Cardiac muscle cell (in vitro differentiated cells and primary cell): ENCODE measurements at regions not wholly inside any gene's neighbourhood (a gene's known extent, or its start where the extent isn't known, plus 50 kb on each side); places are given as distances from the start of the nearest gene placed in this dataset.
"Not testable (repeated sequence)": the region's sequence is repeated elsewhere in the genome, so short reads cannot be mapped to it uniquely, and the experiment has no call there.

Experiments
- DNase-seq, 2 donors: peaks; one replicate each; pipeline versions ENCODE4 v3.0.0 to v3.0.0-alpha.2; 2010 to 2017; ENCODE audit warnings: low read depth in 1 of 2, low spot score in 1 of 2
- H3K27ac ChIP-seq: fragments of 200-600 bp; sonication (generic); 2 replicates; pipeline ENCODE4 v1.5.1; 2016
- H3K27me3 ChIP-seq: fragments of 200-600 bp; sonication (generic); 2 replicates; pipeline ENCODE4 v1.6.0; 2016; ENCODE audit warnings: control low read depth
- H3K36me3 ChIP-seq: fragments of 200-600 bp; sonication (generic); 2 replicates; pipeline ENCODE4 v1.5.1; 2016; ENCODE audit warnings: control low read depth
- H3K4me1 ChIP-seq: fragments of 200-600 bp; sonication (generic); 2 replicates; pipeline ENCODE4 v1.8.1; 2017; ENCODE audit warnings: low read depth, mild to moderate bottlenecking, mixed run types
- H3K4me3 ChIP-seq: fragments of 200-600 bp; sonication (generic); 2 replicates; pipeline ENCODE4 v1.5.1; 2016; ENCODE audit warnings: mild to moderate bottlenecking
- H3K9me3 ChIP-seq: fragments of 200-600 bp; sonication (generic); 2 replicates; pipeline ENCODE4 v1.5.1; 2017; ENCODE audit warnings: low read depth, mild to moderate bottlenecking, control low read depth
- TF ChIP-seq, protein P1 (sequence below): IDR thresholded peaks from 2 replicates; pipeline ENCODE4 v1.5.1; 2012; ENCODE audit warnings: low read depth, mild to moderate bottlenecking, low read length

DNA sequence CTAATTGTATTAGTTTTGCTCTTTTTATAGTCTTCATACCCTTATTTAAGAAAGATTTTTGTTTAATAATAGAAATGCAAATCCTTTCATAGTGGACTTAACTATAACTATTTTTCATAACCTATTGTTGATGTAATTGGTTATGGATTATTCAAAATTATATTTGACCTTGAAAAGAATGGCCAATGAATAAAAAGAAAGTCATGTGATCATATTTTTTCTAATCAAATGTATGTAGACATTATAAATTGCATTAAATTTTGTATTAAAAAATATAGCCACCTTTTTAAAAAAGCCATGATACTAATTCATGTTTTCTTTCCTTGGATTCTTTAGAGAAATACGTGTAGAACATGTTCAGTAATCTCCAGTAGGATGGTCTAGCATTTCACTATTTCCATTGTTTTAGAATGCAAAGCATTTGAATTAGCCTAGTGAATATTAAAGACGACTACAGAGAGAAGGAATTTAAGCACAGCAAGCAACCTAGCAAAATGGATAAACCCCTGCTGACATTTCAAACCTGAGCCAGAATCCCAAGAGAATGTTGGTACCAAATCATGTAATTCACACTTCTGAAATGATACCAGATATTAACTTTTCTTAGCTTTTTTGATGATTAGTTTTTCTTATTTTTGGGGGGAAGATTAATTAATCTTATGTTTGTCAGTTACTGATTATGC lies 1297.4 kb upstream of the MIR17HG start:
- Histone ChIP-seq H3K27me3 (no peaks in the 10 kb centered on the region), H3K27ac (no peak overlapping the region), H3K9me3 (no peaks in the 10 kb centered on the region), H3K36me3 (no peaks in the 10 kb centered on the region), H3K4me3 (no peak overlapping the region), H3K4me1 (no peaks in the 10 kb centered on the region)
- no peak for DNase-seq
- TF ChIP-seq, protein P1, sequence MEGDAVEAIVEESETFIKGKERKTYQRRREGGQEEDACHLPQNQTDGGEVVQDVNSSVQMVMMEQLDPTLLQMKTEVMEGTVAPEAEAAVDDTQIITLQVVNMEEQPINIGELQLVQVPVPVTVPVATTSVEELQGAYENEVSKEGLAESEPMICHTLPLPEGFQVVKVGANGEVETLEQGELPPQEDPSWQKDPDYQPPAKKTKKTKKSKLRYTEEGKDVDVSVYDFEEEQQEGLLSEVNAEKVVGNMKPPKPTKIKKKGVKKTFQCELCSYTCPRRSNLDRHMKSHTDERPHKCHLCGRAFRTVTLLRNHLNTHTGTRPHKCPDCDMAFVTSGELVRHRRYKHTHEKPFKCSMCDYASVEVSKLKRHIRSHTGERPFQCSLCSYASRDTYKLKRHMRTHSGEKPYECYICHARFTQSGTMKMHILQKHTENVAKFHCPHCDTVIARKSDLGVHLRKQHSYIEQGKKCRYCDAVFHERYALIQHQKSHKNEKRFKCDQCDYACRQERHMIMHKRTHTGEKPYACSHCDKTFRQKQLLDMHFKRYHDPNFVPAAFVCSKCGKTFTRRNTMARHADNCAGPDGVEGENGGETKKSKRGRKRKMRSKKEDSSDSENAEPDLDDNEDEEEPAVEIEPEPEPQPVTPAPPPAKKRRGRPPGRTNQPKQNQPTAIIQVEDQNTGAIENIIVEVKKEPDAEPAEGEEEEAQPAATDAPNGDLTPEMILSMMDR = no peak

DNA sequence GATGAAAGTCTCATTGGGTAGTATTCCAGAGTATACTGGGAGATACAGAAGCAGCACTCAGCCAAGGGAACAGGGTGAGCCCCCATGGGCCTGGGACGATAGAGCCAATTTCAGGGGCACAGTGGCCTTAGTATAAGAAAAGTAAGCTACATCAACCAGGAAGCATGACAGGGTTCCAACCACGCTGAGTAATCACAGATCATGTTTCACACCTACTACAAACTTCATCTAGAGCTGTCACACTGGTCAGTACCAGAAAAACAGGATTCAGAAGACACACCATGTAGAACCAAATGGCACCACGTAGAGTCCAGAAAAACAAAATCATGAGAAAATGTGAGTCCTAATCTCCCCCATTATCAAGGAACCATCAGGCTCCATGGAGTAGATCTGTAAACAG lies 1292.4 kb upstream of the MIR17HG start:
- DNase-seq = no peak
- Histone ChIP-seq H3K36me3 (no peaks in the 10 kb centered on the region), H3K9me3 (no peaks in the 10 kb centered on the region), H3K4me3 (no peak overlapping the region), H3K27ac (no peak overlapping the region), H3K4me1 (no peaks in the 10 kb centered on the region), H3K27me3 (no peaks in the 10 kb centered on the region)
- TF ChIP-seq, protein P1 = no peak

DNA sequence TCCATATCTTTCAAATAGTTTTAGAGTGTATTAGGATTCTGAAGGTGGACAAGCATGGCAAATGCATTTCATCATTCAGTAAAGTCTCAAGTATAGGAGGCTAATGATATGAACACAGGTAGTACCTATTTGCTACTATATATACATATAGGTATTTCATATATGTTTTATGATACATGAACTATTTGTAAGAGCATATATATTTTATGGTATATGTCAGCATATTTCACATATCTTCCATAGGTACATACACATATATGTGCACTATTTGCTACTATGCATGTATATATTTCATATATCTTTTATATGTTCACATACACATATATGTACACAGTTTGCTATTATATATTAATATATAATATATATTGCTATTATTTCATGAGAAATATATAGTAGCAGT lies 1291.7 kb upstream of the MIR17HG start:
- Histone ChIP-seq H3K27ac (no peak overlapping the region), H3K9me3 (no peaks in the 10 kb centered on the region), H3K27me3 (no peaks in the 10 kb centered on the region), H3K4me3 (no peak overlapping the region), H3K36me3 (no peaks in the 10 kb centered on the region), H3K4me1 (no peaks in the 10 kb centered on the region)
- no peak for DNase-seq
- TF ChIP-seq, protein P1 = no peak

DNA sequence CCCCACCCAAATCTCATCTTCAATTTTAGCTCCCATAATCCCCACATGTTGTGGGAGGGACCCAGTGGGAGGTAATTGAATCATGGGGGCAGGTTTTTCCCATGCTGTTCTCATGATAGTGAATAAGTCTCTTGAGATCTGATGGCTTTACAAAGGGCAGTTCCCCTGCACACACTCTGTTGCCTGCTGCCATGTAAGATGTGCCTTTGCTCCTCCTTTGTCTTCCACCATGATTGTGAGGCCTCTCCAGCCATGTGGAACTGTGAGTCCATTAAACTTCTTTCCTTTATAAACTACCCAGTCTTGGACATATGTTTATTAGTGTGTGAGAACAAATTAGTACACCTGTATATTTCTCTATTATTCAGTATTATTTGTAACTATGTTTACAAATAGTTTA lies 1283.3 kb upstream of the MIR17HG start:
- H3K27ac ChIP-seq, H3K9me3 ChIP-seq, H3K4me1 ChIP-seq, H3K4me3 ChIP-seq, DNase-seq, H3K27me3 ChIP-seq, H3K36me3 ChIP-seq: not testable (repeated sequence)

DNA sequence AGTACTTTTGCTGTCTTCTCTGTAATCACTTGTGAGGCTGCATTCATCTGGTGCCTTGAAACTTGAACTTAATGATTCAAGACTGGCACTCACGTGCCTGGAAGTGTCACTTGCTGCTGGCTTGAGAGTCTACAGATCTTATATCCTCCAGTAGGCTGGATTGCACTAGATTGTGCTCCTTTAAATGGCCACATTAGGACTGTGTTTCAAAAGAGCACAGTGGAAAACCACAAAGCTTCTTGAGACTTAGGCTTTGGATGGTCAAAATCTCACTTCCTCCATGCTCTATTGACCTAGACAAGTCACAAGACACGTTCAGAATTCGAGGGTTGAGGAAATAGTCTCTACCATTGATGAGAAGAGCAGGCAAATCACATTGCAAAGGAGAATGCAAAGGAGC lies 1278.8 kb upstream of the MIR17HG start:
- Histone ChIP-seq H3K36me3 (no peaks in the 10 kb centered on the region), H3K4me1 (no peaks in the 10 kb centered on the region), H3K27ac (no peak overlapping the region), H3K27me3 (no peaks in the 10 kb centered on the region), H3K4me3 (no peak overlapping the region), H3K9me3 (no peaks in the 10 kb centered on the region)
- no peak for DNase-seq
- TF ChIP-seq, protein P1 = no peak

DNA sequence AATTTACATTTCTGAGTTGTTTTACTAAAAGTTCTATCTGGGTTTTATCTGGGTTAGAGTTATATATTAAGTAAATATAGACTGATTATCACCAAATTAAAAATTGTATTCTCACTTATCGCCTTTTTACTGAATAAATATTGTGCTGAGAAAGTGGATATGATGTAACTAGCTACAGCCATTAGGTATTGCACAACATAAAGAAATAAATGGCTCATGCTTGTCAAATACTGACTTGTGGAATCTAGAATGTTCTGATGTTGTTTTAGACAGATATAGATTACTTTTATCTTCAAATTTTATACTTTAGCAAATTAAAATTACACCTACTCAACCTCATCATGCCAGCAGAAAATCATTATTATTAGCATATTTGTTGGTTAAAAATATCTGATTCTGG lies 1277.1 kb upstream of the MIR17HG start:
- H3K27ac ChIP-seq = no peak overlapping the region
- DNase-seq = no peak
- H3K36me3 ChIP-seq = no peaks in the 10 kb centered on the region
- no peaks in the 10 kb centered on the region for H3K27me3 ChIP-seq
- no peak overlapping the region for H3K4me3 ChIP-seq
- TF ChIP-seq, protein P1 = no peak
- no peaks in the 10 kb centered on the region for H3K9me3 ChIP-seq
- no peaks in the 10 kb centered on the region for H3K4me1 ChIP-seq
